DMS 273 (cell line): ENCODE measurements at regions not wholly inside any gene's neighbourhood (a gene's known extent, or its start where the extent isn't known, plus 50 kb on each side); places are given as distances from the start of the nearest gene placed in this dataset.

Source experiments
- DNase-seq: peaks from one replicate; lab custom pipeline; 2025; ENCODE audit not compliant: unreplicated experiment; lab: John Stamatoyannopoulos, UW

DNA sequence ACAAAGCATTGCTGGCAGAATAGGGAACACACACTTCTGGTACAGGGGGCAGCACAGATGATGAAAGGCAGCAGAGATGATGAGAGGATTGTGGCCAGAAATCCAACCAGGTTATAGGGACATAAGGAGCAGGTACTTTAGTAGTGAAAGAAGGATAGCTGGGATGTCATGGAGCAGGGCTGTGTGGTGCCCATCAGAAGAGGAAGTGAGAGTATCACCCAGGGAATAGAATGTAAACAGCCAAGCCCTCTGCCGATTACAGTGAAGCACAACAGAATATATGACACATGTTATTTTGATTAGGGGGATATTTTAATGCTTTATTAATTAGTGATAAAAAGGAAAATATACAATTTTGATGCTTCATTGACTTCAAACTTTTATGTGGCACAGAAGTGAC, 883.4 kb upstream of the CDH2 start:
- no peak for DNase-seq

DNA sequence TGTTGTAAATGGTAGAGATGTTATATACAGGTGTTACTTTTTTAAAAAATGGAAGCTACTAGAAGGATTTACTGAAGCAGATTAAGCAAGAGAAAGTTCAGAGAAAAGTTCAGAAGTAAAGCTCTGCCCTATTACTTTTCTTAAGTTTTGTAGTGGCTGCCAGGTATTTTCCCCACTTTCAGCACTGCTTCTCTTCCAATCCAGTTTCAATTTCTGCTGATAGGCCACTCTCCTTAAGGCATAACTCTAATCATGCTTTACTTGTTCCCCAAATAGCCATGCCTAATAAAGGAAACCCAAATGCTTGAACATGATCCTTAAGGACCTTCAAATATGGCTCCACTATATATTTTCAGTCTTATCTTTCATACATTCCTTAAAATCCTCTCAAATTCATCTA, 880.8 kb upstream of the CDH2 start:
- DNase-seq = no peak

DNA sequence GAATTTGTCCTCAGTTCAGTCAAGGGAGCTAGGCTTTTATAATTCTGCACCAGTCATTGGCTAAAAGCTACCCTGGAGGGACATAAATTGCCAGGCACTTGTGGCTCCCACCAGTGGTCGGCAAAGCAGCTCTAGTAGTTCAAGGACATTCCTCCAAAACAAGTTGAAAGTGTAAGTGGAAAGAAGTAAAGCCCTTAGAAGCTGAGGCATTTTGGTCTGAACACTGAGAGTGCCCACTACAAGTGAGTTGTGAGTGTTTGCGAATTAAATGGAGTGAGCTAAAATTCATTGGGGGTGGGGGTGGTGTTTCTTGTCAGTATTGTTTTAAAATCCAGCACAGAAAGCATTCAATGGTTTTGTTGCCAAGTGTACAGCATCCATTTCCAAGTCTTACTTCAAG, 879.9 kb upstream of the CDH2 start:
- DNase-seq = no peak

DNA sequence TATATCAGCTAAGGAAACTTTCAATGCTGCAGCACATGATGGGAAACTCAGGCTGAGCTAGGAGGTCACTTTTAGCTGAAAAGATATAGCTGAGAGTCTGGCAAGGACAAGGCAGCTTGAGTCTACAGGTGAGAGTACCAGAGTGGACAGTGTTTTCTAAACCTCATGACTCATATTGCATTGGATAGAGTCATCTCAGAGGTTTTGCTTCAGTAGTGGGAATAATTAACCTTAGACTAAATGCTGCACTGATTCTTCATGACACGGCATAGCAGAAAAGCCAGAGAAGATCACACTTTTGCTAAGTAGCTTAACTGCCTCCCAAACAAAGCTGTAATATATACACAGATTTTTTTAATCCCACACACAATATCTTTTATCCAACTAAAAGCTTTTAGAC, 865.0 kb upstream of the CDH2 start:
- no peak for DNase-seq

DNA sequence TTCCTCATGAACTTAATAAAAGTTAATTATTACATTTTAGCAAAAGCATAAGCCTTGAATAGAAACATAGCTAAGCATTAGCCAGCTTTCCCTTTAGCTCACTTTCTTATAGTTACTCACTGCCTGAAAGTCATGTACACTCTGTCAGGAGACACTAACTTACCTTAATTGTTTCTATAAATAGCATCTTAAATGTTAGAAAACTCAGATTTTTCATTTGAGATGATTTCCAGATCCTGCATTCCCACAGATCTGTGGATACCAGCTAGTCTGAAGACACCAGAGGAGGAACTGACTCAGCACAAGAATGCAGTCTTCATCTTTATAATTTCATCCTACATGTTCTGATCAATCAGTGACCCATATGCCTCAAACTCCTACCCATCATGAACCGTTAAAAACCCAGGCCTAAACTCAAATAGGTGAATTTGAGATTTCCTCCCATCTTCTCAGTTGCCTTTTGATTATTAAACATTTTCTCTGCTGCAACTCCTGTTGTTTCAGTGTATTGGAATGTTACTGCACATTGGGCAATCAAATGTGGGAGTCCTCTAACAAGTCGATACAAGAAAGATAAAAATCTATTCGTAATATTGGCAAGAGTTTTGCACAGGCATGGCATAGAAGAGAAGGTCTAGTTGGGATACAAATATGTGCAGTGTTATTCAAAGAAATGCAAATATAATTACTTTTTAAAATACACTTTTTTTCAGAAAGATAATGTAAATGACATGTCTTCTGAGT, 857.4 kb upstream of the CDH2 start:
- no peak for DNase-seq

DNA sequence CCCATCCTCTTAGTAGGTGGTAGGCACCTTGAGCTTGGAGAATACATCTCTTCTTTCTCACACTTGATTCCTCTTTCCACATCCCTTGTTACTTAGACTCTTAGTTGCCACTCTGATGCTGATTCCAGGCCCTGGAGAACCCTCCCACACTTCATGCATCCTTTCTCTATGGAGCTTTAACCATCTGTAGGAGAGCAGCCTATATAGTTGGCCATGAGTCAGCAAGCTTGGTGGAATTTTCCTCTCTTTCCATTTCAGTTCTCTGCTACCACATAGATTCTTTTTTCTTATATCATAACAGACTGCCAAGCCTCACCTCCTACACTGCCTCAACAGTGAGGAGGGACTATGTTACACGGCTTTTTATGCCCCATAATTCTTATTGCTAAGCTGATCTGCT, 851.6 kb upstream of the CDH2 start:
- DNase-seq = no peak

DNA sequence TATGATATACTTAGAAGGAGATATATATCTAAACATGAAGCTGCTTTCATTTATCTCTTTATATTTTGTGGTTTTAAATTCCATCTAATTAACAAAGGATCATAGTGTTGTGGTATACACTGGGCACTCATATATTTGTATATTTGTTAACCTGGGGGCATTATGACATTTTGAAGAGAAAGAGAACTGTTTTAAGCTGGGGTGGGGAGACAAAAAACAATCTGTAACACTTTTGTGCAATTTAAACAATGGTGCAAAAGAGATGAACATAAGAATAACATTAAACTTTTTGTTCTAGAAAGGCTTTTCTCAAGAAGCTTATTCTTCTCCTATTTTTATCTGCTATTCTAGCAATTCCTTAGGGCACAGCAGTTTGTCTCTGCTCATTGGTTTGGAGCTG, 842.0 kb upstream of the CDH2 start:
- DNase-seq = no peak

DNA sequence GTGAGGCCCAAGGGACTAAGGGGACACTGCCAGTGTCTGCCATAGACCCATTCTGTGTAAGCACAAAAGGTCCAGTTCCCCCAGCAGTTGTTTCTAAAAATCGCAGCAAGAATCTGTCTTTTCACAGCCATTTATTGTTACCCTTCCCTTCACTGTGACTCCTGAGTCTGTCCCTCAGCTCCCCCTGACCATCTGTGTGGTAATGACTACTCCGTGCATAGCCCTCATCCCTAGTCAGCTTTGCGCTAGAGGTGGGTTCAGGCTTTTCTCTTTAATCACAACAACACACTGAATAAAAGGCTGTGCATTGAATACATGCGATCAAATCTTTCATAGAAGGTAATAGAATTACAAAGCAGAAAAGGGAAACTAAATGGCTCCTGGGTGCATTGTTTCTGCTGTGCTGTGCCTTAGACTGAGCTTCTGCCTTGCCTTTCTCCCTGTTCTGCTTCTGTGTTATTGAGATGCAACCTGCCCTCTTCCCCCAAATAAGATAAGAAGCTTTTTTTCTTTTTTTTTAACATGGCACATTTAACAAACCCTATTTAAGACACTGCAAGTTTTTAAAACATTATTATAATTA, 836.0 kb upstream of the CDH2 start:
- no peak for DNase-seq

DNA sequence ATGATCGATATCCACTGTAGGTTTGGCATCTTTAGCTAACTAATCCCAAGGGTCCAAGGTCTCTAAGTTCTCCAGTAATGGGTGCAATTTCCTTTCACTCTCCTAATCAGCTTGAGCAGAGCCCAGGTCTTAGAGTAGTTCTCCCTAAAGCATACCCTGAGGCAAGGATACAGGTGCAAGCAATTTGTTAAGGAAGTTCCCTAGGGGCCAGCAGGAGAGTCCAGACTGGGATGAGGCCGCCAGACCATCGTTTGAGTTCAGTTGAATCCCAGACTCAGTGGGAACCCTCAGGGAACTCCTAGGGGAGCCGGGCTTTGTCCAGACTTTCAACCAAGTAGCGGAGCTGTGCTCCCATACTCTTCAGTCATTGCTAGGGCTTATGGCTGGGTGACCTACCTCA, 835.4 kb upstream of the CDH2 start:
- no peak for DNase-seq

DNA sequence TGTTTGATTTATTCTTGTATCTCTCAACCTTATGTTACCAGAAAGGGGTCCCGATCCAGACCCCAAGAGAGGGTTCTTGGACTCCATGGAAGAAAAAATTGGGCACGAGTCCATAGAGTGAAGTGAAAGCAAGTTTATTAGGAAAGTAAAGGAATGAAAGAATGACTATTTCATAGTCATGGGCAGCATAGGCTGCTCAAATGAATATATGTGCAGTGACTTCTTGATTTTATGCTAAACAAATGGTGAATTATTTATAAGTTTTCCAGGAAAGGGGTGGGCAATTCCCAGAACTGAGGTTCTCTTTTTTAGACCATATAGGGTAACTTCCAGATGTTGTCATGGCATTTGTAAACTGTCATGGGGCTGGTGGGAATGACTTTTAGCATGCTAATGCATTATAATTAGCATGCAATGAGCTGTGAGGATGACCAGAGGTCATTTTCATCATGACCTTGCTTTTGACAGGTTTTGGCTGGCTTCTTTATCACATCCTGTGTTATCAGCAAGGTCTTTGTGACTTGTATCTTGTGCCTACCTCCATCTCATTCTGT, 832.4 kb upstream of the CDH2 start:
- no peak for DNase-seq

DNA sequence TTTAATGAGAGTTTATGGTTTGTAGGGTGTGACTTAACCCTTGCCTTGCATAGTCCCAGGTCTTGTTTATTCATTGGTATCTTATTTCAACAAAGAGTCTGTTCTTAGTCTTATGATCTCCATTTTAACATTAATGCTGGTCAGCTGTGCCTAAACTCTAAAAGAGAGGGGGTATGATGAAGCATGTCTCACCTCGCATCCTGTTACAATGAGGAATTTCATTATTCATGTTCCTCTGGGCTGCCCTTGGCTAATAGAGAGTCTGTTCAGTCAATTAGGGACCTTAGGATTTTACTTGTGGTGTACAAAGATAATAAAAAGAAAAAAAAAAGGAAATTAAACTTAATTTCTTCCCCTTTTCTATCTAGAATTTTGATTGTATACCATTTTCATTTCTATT, 831.9 kb upstream of the CDH2 start:
- DNase-seq = no peak

DNA sequence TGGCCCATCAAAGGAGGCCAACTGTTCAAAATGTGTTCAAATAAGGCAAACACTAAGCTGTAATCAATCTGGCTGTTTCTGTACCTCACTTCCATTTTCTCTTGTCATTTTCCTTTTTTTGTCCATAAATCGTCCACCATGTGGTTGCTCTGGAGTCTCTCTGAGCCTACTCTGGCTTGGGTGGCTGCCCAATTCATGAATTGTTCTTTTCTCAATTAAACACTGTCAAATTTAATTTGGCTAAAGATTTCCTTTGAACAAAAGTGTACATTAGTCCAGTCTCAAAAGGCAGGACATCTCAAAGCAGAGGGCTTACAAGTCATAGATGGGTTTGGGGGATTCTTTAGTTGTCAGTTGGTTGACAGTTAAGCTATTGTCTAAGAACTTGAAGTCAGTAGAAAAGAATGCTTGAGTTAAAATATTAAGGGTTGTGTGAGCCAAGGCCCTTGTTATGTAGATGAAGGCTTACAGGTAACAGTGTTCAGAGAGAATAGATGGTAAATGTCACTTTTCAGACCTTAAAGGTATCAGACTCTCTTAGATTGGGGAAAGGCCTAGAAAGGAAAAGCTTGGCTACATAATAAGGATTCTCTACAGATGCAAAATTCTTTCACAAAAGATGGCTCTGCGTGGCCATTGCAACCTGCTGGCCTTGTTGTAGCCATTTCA, 831.2 kb upstream of the CDH2 start:
- no peak for DNase-seq

DNA sequence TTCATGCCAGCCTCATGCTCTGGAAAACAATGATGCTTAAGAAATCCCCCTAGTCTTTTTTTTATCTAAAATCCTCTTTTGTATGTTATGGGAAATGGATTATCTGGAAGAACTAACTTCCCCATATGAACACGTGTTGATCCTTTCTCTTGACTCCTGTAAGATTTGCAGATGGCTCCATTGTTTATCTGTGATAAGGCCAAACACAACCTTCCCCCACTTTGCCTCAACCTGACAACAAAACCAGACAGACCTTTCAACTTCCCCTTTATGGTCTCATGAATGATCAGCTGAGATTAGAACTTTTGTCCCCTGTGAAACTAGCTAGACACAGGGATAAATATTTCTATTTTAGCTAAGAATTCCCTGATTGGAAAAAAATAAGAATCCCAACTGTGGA, 828.0 kb upstream of the CDH2 start:
- DNase-seq = no peak

DNA sequence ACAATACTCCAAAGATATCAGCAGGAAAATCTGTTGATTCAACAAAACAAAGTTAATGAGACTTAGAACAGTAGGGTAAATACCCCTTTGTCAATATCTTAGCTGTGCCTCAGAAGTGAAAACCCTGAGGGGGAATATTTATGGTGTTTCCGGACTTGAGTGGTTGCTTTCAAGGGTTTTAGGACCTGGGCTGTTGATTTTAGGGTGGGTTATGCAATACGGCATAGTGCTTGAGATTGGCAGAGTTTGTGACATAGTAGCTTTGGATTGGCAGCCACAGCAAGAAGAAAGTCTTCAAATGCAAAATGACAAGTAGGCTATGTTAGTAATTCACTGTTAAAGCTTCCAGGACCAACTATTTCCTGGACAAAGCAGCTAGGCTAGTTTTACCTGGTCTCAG, 826.3 kb upstream of the CDH2 start:
- DNase-seq = no peak

DNA sequence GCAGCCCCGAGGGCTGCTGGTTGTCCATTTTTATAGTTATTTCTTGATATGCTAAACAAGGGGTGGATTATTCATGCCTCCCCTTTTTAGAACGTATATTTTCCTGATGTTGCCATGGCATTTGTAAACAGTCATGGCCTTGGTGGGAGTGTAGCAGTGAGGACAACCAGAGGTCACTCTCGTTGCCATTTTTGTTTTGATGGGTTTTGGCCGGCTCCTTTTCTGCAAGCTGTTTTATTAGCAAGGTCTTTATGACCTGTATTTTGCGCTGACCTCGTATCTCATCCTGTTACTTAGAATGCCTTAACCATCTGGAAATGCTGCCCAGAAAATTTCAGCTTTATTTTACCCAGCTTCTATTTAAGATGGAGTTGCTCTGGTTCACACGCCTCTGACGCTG, 825.8 kb upstream of the CDH2 start:
- DNase-seq = no peak

DNA sequence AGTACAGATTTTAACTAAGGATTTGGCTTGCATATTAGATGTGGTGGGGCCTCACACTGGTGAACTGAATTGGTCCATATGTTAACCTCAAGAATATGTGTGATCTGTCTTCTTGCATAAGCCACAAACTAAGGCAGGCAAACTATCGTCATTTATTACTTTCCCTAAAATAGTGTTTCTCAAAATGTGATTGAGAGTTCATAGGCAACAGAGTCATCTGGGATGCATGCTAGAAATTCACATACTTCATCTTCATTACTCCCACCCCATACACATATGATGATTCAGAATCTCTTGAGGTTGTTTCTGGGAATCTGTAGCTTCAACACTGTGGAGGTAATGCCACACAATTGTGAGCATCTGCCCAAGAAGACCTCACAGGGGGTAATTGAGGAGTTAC, 822.8 kb upstream of the CDH2 start:
- no peak for DNase-seq

DNA sequence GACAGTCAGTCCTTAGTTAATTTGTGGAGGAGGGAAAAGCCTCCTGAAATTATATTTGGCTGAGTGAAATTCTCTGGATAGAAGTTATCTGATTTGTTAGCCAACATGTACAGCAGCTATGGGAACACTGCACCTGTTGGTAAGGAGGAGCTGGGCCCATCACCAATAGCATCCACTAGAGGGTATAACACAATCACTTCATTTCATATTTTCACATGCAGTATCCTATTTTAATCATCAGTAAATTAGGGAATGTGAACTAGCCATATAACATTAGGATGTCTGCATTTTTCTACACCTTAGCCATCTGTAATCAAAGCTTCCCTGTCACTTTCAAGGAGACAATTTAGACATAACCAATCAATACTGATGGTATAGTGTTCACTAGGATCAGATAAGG, 818.4 kb upstream of the CDH2 start:
- no peak for DNase-seq

DNA sequence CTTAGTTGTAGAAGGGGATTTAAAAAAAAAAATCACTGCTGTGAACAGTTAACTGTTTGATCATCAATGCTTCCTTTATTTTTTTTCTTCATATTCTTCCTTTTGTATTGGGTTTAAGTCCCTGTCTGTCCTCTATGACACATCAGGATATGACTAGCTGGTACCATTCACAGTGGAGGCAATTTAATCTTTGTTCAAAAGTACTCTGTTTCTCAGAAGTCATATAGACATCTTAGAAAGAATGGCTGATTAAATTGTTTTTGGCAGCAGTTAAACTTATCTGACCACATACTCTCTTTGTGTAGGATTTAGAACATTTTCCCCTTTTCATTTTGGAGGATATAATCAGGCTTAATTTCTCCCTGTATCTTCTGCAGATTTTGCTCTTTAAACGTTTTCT, 807.8 kb upstream of the CDH2 start:
- no peak for DNase-seq

DNA sequence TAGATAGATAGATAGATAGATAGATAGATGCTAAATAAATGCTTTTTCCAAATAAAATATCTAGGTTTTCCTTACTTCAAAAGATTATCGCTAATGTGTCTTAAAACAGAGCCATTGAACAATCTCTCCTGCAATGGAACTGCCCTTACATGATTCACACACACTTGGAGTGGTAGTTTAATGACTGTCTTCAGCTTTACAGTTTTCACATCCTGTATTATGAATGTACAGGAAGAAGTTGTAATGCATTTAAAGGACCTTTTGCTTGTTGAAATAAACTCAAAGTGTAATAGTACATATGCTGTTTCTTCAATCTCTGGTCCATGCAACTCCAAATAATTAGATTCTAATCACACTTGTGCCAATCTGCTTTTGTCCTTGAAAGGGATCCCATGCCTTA, 797.6 kb upstream of the CDH2 start:
- DNase-seq = no peak

DNA sequence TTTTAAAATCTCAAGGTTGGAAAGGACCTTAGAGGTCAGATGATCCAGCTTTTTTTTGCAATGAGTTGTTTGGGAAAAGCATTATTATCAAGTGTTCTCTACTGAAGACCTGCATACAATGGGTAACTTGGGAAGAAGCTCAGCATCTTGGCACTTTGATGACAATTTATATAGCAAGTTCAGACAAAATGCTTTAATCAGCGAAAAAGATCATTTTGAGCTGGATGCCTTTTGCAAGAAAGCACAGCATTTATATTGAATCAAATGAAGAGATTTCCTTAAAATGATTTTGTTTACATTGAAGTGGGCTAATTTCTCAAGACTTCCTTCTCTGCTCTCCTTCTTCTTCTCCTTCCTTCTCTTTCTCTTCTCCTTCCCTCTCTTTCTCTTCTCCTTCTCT, 796.4 kb upstream of the CDH2 start:
- DNase-seq = no peak

DNA sequence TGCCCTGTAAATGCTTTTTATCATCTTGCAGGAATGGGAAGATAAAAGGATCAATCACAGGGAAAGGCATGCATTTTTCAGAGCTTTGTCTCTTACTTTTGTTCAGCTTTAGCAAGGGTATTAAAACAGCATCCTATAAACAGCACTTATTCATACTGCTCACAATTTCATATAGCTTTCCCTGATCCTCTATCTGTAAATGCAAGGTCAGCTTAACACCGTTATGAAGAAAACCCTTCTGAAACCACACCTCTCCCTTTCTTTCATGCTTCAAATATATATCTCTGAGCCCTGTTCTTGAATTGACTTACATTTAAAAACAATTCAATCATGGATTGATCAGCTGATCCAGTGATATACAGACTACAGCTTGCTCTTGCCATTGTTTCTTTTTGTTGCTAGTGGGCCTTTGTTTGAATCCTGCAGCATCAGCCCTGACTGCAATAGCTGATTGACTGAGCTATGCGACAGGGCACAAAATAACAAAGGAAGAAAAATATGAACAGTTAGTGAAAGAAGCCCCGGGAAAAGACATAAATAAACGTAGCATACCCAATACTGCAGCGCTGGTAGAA, 795.5 kb upstream of the CDH2 start:
- no peak for DNase-seq

DNA sequence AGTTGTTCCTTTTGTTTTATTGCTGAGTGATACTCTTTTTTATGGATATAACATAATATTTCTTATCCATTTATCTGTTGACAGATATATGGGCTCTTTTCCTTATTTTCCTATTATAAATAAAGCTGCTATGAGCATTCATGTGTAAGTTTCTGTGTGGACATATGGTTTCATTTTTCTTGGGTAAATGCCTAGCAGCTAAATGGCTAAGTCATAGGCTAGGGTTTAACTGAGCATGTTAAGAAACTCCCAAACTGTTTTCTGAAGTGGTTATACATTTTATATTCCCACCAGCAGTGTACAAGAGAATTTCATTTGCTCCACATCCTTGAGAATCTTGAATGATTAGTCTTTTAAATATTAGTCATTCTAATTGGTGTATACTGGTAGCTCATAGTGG, 786.6 kb upstream of the CDH2 start:
- no peak for DNase-seq
